ENCODE measurements at regions not wholly inside any gene's neighbourhood (a gene's known extent, or its start where the extent isn't known, plus 50 kb on each side); places are given as distances from the start of the nearest gene placed in this dataset.

GRCh38 chr20:47960277-47960676 lies 175.0 kb upstream of the SULF2 start:
- TF ChIP-seq YY1 (IDR thresholded peaks at IDR 0.05; ENCODE audit: insufficient read depth, insufficient read length): no peak
- TF ChIP-seq ZNF274 (IDR thresholded peaks at IDR 0.05; ENCODE audit: low read depth, low read length): no peak
- TF ChIP-seq SUZ12 (IDR thresholded peaks at IDR 0.05; ENCODE audit: extremely low read depth, insufficient read depth, insufficient read length): no peak
